G401 (cell line): ENCODE measurements at regions not wholly inside any gene's neighbourhood (a gene's known extent, or its start where the extent isn't known, plus 50 kb on each side); places are given as distances from the start of the nearest gene placed in this dataset.
"Not testable (repeated sequence)": the region's sequence is repeated elsewhere in the genome, so short reads cannot be mapped to it uniquely, and the experiment has no call there.

Source experiments
- DNase-seq: peaks from one replicate; pipeline ENCODE4 v3.0.0-alpha.2; 2015; ENCODE audit warnings: low spot score
- in situ Hi-C: cut with HindIII; loops from 2 replicates; pipeline ENCODE4 v1.10.0; 2016; ENCODE audit warnings: low sequenced_read_pairs, mixed read lengths

DNA sequence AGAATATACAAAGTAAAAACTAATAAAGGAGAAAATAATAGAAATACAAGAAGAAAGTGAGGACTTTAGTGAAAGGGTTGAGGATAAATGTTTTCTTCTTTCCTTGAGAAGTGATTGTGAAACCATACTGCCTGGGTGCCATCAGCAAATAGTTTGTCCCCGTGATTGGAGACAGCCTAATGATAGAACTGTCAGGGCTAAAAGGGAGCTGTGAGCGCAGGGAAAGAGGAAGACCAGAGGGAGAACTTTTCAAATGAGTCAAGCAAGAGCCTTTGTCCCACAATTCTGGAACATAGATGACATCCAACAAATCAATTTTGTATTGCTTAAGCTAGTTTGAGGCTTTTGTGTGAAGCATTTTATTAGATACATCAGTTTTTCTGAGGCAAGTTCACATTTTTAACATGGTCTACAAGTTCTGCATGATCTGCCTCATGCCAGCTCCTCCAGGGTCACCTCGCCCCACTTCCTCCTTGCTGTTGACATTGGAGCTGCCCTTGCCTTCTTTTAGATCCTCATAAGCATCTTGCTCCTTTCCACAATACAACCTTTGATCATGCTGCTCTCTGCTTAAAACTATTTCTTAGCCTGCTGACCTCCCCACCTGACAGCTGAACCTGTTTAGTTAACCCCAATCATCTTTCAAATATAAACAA, 213.4 kb upstream of the REG3G start:
- DNase-seq, result no peak
- in situ Hi-C loops, result no loop called here

GRCh38 chr2:78814331-78814986, 211.0 kb upstream of the REG3G start:
- DNase-seq, result no peak
- in situ Hi-C loops, result no loop called here

GRCh38 chr2:78817430-78817829, 208.1 kb upstream of the REG3G start:
- in situ Hi-C loops, result no loop called here
- DNase-seq, result no peak

- DNase-seq, result no peak
- in situ Hi-C loops, result no loop called here
Observed at GRCh38 chr2:78832481-78832880, 193.0 kb upstream of the REG3G start.

DNA sequence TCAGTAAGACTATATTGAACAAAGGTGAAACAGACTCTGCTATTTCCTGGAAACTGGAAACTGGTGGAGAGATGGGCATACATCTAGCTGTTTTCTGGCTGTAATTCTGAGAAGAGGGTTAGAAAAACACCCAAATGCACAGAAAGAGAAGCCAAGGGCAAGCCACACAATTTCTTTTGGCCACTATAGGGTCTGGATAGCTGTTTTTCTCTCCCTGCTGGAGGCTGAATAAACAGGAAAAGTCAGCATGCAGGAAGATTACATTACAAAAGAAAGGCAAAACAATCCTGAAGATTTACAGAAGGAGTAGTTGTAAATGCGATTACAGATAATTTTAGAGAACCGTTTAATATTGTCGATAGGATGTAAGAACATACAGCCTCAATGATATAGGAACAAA, 186.2 kb upstream of the REG3G start:
- no peak for DNase-seq
- in situ Hi-C loops, result no loop called here

DNA sequence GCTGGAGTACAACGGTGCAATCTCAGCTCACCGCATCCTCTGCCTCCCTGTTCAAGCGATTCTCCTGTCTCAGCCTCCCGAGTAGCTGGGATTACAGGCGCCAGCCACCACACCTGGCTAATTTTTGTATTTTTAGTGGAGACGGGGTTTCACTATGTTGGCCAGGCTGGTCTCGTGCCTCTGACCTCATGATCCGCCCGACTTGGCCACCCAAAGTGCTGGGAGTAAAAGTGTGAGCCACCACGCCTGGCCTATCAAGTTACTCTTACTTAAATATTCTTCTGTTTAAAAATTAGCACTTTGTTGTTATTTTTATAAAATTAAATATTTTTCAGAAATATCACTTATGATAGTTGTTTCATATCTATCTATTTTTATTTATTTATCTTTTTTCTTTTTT, 185.2 kb upstream of the REG3G start:
- in situ Hi-C loops, DNase-seq: not testable (repeated sequence)

DNA sequence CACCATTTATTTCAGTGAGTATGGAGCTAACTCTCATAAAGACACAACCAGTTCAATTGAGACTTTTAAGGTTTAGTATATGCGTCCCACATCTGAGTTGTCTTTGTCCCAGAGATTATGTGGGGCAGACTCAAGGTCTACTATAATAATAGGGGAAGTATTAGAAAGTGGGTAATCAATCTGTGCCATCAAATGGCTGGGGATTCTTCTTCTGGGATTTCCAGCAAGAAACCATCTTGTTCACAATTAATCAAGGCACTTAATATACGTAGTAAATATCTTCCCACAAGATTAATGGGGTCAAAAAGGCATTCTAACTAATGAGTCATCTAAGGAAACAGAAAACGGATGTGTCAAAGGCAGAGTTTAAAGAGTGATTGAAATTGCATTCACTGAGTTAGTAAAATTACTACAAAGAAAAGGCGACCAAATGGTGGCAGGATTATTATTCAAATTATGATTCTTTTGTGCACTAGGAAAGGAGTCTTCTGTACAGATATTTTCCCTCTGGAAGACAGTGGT, 179.8 kb upstream of the REG3G start:
- no peak for DNase-seq
- in situ Hi-C loops, result no loop called here

DNA sequence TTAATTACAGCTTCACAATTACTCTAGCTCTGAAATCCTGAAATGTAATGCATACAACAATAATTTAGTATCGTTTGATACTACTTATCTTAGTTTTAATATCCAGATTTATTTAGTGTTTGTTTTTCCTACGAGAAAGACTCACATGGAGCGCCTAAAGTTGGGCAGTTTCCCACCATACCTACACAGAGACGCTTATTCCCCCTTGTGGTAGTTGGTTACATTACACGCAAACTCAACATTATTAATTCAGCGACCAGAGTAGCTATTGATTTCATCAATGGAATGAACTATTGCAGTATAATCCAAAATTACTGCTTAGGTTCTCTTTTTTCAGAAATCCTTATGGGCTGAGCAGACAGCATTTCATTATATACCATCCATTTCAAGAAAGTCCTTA, 164.0 kb upstream of the REG3G start:
- in situ Hi-C loops, result no loop called here

GRCh38 chr2:78864205-78864604, 161.3 kb upstream of the REG3G start:
- DNase-seq, result no peak
- in situ Hi-C loops, result no loop called here

More for the DNA sequence above, 164.0 kb upstream of the REG3G start:
- DNase-seq, result no peak

DNA sequence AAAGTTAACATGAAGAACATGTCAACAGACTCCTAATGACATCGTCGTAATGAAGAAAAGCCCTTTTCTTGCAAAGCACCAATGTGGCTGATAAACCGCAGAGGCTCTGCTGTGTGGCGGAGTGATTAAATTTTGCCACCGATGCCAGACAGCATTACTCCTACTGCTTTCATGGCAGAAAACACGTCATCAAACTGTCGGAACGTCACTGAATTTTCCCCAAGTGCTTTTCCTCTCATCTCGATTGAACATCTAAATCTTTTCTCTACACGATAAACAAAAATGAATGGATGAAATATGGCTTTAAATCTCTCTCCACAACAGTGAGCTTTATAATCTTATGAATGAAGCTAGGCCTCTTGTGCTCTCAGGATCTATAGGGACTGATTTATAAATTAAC, 159.8 kb upstream of the REG3G start:
- in situ Hi-C loops, result no loop called here
- no peak for DNase-seq

- in situ Hi-C loops, result no loop called here
Observed at GRCh38 chr2:78870343-78870967, 155.0 kb upstream of the REG3G start.

DNA sequence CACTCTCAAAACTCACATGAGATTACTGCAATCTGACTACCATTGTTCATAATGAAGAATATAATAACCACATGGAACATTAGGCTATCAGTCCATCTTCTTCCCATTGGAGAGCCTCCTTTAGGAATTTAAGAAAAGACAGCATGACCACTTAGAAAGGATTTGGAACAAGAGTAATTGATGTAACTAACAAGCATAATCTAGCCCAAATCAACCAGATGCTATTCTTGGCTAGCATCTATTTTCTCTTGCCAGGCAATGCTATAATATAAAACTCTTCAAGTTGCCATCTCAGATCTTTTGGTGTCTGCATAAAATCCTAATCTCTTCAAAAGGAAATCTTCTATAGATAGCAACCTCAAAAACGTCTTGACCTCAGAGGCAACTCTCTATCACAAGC, 152.0 kb upstream of the REG3G start:
- in situ Hi-C loops, result no loop called here

More at GRCh38 chr2:78870343-78870967, 155.0 kb upstream of the REG3G start:
- no peak for DNase-seq

DNA sequence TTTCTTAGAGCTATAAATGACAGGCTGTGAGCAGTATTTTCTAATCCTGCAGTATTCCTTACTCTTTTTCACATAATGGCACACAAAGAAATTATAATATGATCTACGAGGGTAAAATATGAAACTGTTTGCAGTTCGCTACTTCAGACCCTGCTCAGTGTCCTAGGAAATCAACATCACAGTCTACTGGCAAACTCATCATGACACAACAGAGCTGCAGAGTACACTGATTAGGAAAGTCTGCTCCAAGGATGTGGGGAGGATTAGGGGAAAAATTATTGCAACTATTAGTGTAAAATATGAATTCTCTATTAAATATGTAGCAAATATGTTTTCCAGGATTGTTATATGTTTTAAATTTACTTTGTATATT, 149.2 kb upstream of the REG3G start:
- in situ Hi-C loops, result no loop called here

More for the DNA sequence above, 152.0 kb upstream of the REG3G start:
- no peak for DNase-seq

GRCh38 chr2:78887446-78887845, 138.1 kb upstream of the REG3G start:
- in situ Hi-C loops, result no loop called here
- no peak for DNase-seq

More for the DNA sequence above, 149.2 kb upstream of the REG3G start:
- DNase-seq, result no peak

- DNase-seq, result no peak
- in situ Hi-C loops, result no loop called here
Observed at GRCh38 chr2:78890935-78891334, 134.6 kb upstream of the REG3G start.

- in situ Hi-C loops, result no loop called here
- DNase-seq, result no peak
Observed at GRCh38 chr2:78892295-78892694, 133.2 kb upstream of the REG3G start.

DNA sequence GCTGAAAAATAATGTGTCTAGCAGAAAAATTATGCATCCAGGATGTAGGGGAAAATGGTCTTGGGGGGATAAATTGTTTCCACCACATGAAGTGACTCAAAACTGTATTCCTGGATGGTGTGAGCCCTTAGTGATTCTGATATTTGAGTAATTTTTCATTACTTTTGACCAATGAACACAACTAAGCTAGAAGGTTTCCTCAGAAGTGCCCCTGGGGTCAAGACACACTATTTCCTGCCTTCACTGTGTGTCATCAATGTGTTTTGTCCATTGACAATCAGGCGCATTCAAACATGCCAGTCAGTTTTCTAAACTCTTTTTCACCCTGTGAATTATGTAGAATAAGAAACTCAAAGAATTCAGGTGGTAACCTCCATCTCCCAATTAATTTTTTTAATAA, 130.5 kb upstream of the REG3G start:
- DNase-seq, result no peak
- in situ Hi-C loops, result no loop called here

DNA sequence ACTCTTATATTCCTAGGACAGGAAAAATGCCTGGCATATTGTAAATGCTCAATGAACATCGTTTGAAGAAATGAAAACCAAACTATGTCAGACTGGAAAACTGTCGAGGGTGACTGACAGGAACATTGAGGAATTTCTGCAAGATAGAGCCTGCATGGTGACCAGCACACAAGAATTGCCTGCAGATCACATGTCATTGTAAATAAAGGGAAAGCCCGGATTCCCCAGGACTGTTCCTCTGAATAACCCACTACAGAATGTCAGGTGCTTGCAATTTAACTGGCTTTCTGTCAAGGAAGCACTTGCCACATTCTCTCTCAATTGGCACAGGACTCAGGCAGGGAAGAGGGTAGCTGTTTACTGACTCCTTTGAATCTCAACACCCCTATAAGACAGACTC, 129.0 kb upstream of the REG3G start:
- no peak for DNase-seq
- in situ Hi-C loops, result no loop called here

GRCh38 chr2:78907089-78907488, 118.4 kb upstream of the REG3G start:
- DNase-seq, result no peak
- in situ Hi-C loops, result no loop called here

DNA sequence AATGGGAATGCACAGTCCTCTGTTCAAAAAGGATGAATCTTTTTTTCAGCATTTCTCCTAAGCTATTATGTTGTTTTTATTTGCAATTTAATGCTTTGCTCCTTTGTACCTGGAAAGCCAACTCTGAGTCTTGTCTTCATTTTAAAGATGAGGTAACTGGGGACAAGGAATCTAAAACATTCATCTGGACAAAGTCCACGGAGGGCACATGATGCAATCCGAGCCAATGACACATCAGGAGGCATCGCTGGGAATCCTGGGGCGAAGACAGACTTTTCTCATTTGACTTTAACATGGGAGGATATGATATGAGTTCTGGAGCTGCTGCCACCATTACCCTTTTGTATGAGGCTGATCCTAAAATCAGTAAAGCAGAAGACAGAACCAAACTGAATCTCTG, 116.5 kb upstream of the REG3G start:
- in situ Hi-C loops, result no loop called here

More for the DNA sequence above, 116.5 kb upstream of the REG3G start:
- no peak for DNase-seq
